Astrocyte (in vitro differentiated cells and primary cell): ENCODE measurements at regions not wholly inside any gene's neighbourhood (a gene's known extent, or its start where the extent isn't known, plus 50 kb on each side); places are given as distances from the start of the nearest gene placed in this dataset.

Source experiments
- DNase-seq: peaks from one replicate; pipeline ENCODE4 v3.0.0-alpha.2; 2010; ENCODE audit warnings: low read depth
- FAIRE-seq: peaks from 2 replicates; lab custom pipeline; 2011; peaks lifted over from hg19 to GRCh38; lab: Jason Lieb, UNC
- H2AFZ ChIP-seq: 2 replicates; pipeline ENCODE4 v1.6.0; 2012; ENCODE audit warnings: low read depth, low read length, inconsistent platforms
- H3K27ac ChIP-seq: 2 replicates; pipeline ENCODE4 v1.5.1; 2011; ENCODE audit warnings: low read depth, low read length, inconsistent platforms
- H3K27me3 ChIP-seq: 2 replicates; pipeline ENCODE4 v1.6.0; 2011; ENCODE audit warnings: low read length, inconsistent platforms; ENCODE audit not compliant: insufficient read depth
- H3K36me3 ChIP-seq: 2 replicates; pipeline ENCODE4 v1.5.1; 2011; ENCODE audit warnings: low read length, inconsistent platforms; ENCODE audit not compliant: insufficient read depth
- H3K4me1 ChIP-seq: 2 replicates; pipeline ENCODE4 v1.5.1; 2011; ENCODE audit warnings: low read length, inconsistent platforms; ENCODE audit not compliant: insufficient read depth
- H3K4me2 ChIP-seq: 2 replicates; pipeline ENCODE4 v1.6.0; 2012; ENCODE audit warnings: low read length, inconsistent platforms
- H3K4me3 ChIP-seq: 2 replicates; pipeline ENCODE4 v1.5.1; 2011; ENCODE audit warnings: low read depth, mild to moderate bottlenecking, low read length, inconsistent platforms; ENCODE audit not compliant: insufficient read depth
- H3K79me2 ChIP-seq: 2 replicates; pipeline ENCODE4 v1.6.0; 2012; ENCODE audit warnings: mild to moderate bottlenecking, low read length, inconsistent platforms; ENCODE audit not compliant: insufficient read depth
- H3K9ac ChIP-seq: 2 replicates; pipeline ENCODE4 v1.6.0; 2012; ENCODE audit warnings: mild to moderate bottlenecking, low read length, inconsistent platforms
- H3K9me3 ChIP-seq: 2 replicates; pipeline ENCODE4 v1.5.1; 2012; ENCODE audit warnings: low read depth, mild to moderate bottlenecking, low read length, inconsistent platforms; ENCODE audit not compliant: insufficient read depth
- H4K20me1 ChIP-seq: 2 replicates; pipeline ENCODE4 v1.6.0; 2012; ENCODE audit warnings: low read length, inconsistent platforms; ENCODE audit not compliant: insufficient read depth
- H3K27ac Mint-ChIP-seq: one replicate; pipeline ENCODE4 v1.8.0; 2021; ENCODE audit warnings: mild to moderate bottlenecking, mixed read lengths; ENCODE audit not compliant: unreplicated experiment
- H3K27me3 Mint-ChIP-seq: one replicate; pipeline ENCODE4 v1.8.0; 2021; ENCODE audit warnings: low read depth, mixed read lengths; ENCODE audit not compliant: unreplicated experiment
- H3K36me3 Mint-ChIP-seq: one replicate; pipeline ENCODE4 v1.8.0; 2021; ENCODE audit warnings: low read depth, mixed read lengths; ENCODE audit not compliant: unreplicated experiment
- H3K4me1 Mint-ChIP-seq: one replicate; pipeline ENCODE4 v1.8.0; 2021; ENCODE audit warnings: low read depth, mixed read lengths; ENCODE audit not compliant: unreplicated experiment
- H3K4me3 Mint-ChIP-seq: one replicate; pipeline ENCODE4 v1.8.0; 2021; ENCODE audit warnings: mild to moderate bottlenecking, moderate library complexity, mixed read lengths; ENCODE audit not compliant: unreplicated experiment
- H3K9me3 Mint-ChIP-seq: one replicate; pipeline ENCODE4 v1.8.0; 2021; ENCODE audit warnings: mild to moderate bottlenecking, mixed read lengths; ENCODE audit not compliant: unreplicated experiment
- CTCF ChIP-seq: IDR thresholded peaks from 2 replicates; pipeline ENCODE4 v1.5.1; 2011; ENCODE audit warnings: low read depth, mild to moderate bottlenecking, inconsistent platforms, low read length, moderate library complexity; ENCODE audit not compliant: insufficient read depth
- EZH2 ChIP-seq: IDR thresholded peaks from 2 replicates; pipeline ENCODE4 v1.6.1; 2012; ENCODE audit warnings: mild to moderate bottlenecking, low read length, inconsistent platforms; ENCODE audit not compliant: insufficient read depth

GRCh38 chr5:161138751-161139455 lies 286.9 kb upstream of the ATP10B start:
- Histone ChIP-seq H2AFZ (no peak overlapping the region), H3K9ac (no peak overlapping the region), H3K79me2 (no peaks in the 10 kb centered on the region), H3K36me3 (no peaks in the 10 kb centered on the region), H3K4me3 (no peak overlapping the region), H4K20me1 (no peaks in the 10 kb centered on the region), H3K27me3 (no peaks in the 10 kb centered on the region), H3K4me1 (no peaks in the 10 kb centered on the region), H3K27ac (no peak overlapping the region), H3K4me2 (no peak overlapping the region), H3K9me3 (no peaks in the 10 kb centered on the region)
- H3K27me3 Mint-ChIP-seq: no peaks in the 10 kb centered on the region
- TF ChIP-seq CTCF (no peak), EZH2 (no peak)
- H3K36me3 Mint-ChIP-seq: no peaks in the 10 kb centered on the region
- H3K4me1 Mint-ChIP-seq: no peaks in the 10 kb centered on the region
- no peak for FAIRE-seq
- no peak overlapping the region for H3K27ac Mint-ChIP-seq
- DNase-seq: no peak
- no peak overlapping the region for H3K4me3 Mint-ChIP-seq
- H3K9me3 Mint-ChIP-seq: no peaks in the 10 kb centered on the region

- H3K4me1 Mint-ChIP-seq: no peaks in the 10 kb centered on the region
- Histone ChIP-seq H3K4me3 (no peak overlapping the region), H3K9ac (no peak overlapping the region), H3K27me3 (no peaks in the 10 kb centered on the region), H3K27ac (no peak overlapping the region), H3K4me1 (no peaks in the 10 kb centered on the region), H3K79me2 (no peaks in the 10 kb centered on the region), H3K4me2 (no peak overlapping the region), H2AFZ (no peak overlapping the region), H4K20me1 (no peaks in the 10 kb centered on the region), H3K36me3 (no peaks in the 10 kb centered on the region), H3K9me3 (no peaks in the 10 kb centered on the region)
- TF ChIP-seq CTCF (no peak), EZH2 (no peak)
- H3K36me3 Mint-ChIP-seq: no peaks in the 10 kb centered on the region
- no peaks in the 10 kb centered on the region for H3K27me3 Mint-ChIP-seq
- H3K9me3 Mint-ChIP-seq: no peaks in the 10 kb centered on the region
- H3K27ac Mint-ChIP-seq: no peak overlapping the region
- no peak overlapping the region for H3K4me3 Mint-ChIP-seq
- no peak for FAIRE-seq
- DNase-seq: no peak
These were observed 282.9 kb upstream of the ATP10B start for GRCh38 chr5:161134956-161135355.

- H3K4me3 Mint-ChIP-seq: no peak overlapping the region
- TF ChIP-seq CTCF (no peak), EZH2 (no peak)
- no peaks in the 10 kb centered on the region for H4K20me1 ChIP-seq
- no peak overlapping the region for H3K9ac ChIP-seq
- no peak overlapping the region for H2AFZ ChIP-seq
- no peak overlapping the region for H3K4me2 ChIP-seq
- no peaks in the 10 kb centered on the region for H3K4me1 Mint-ChIP-seq
- H3K79me2 ChIP-seq: no peaks in the 10 kb centered on the region
- DNase-seq: no peak
- H3K27ac Mint-ChIP-seq: no peak overlapping the region
- H3K27ac ChIP-seq: no peak overlapping the region
- no peaks in the 10 kb centered on the region for H3K9me3 ChIP-seq
- no peaks in the 10 kb centered on the region for H3K9me3 Mint-ChIP-seq
- no peaks in the 10 kb centered on the region for H3K36me3 Mint-ChIP-seq
- H3K27me3 Mint-ChIP-seq: no peaks in the 10 kb centered on the region
- no peak for FAIRE-seq
- no peaks in the 10 kb centered on the region for H3K36me3 ChIP-seq
- no peak overlapping the region for H3K4me3 ChIP-seq
- H3K27me3 ChIP-seq: no peaks in the 10 kb centered on the region
- H3K4me1 ChIP-seq: no peaks in the 10 kb centered on the region
These were observed 282.1 kb upstream of the ATP10B start for GRCh38 chr5:161134083-161134482.
